Vagina (tissue), 2 donors: ENCODE measurements at regions not wholly inside any gene's neighbourhood (a gene's known extent, or its start where the extent isn't known, plus 50 kb on each side); places are given as distances from the start of the nearest gene placed in this dataset.

Experiments used
- POLR2A ChIP-seq, 2 donors: fragments of 450-650 bp; IDR thresholded peaks; one replicate each; pipeline ENCODE4 v1.6.1; 2017; ENCODE audit warnings: antibody characterized with exemption in 2 of 2, mild to moderate bottlenecking in 2 of 2, moderate library complexity in 2 of 2
- POLR2AphosphoS5 ChIP-seq, 2 donors: sonication (generic); formaldehyde crosslinking; IDR thresholded peaks; one replicate each; pipeline ENCODE4 v1.9.0; 2017; ENCODE audit warnings: antibody characterized with exemption in 2 of 2, mild to moderate bottlenecking in 2 of 2, low read depth in 1 of 2; ENCODE audit not compliant: insufficient read depth in 1 of 2
- TF ChIP-seq, protein P1 (sequence below), 3 experiments: fragments of 450-650 bp in 2 of 3; fragments of 200-600 bp in 1 of 3; sonication (generic) in 1 of 3; IDR thresholded peaks; one replicate each; pipeline ENCODE4 v1.5.1; 2017 to 2019; ENCODE audit warnings: antibody characterized with exemption in 3 of 3, mild to moderate bottlenecking in 2 of 3, moderate library complexity in 2 of 3

- TF ChIP-seq, protein P1, sequence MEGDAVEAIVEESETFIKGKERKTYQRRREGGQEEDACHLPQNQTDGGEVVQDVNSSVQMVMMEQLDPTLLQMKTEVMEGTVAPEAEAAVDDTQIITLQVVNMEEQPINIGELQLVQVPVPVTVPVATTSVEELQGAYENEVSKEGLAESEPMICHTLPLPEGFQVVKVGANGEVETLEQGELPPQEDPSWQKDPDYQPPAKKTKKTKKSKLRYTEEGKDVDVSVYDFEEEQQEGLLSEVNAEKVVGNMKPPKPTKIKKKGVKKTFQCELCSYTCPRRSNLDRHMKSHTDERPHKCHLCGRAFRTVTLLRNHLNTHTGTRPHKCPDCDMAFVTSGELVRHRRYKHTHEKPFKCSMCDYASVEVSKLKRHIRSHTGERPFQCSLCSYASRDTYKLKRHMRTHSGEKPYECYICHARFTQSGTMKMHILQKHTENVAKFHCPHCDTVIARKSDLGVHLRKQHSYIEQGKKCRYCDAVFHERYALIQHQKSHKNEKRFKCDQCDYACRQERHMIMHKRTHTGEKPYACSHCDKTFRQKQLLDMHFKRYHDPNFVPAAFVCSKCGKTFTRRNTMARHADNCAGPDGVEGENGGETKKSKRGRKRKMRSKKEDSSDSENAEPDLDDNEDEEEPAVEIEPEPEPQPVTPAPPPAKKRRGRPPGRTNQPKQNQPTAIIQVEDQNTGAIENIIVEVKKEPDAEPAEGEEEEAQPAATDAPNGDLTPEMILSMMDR (IDR thresholded peaks at IDR 0.05): no peak
- TF ChIP-seq POLR2A (IDR thresholded peaks at IDR 0.05) (no peak), POLR2AphosphoS5 (IDR thresholded peaks at IDR 0.05; ENCODE audit: insufficient read depth in 1 of 2, low read depth in 1 of 2) (no peak)
These were observed 235.4 kb downstream of the NDUFA10 start for GRCh38 chr2:239789711-239790110.
